ENCODE measurements at regions not wholly inside any gene's neighbourhood (a gene's known extent, or its start where the extent isn't known, plus 50 kb on each side); places are given as distances from the start of the nearest gene placed in this dataset.

GRCh38 chr9:32171339-32171738 lies 213.1 kb upstream of the ACO1 start:
- Histone ChIP-seq H2BK20ac (ENCODE audit: low read length) (no peak overlapping the region), H4K5ac (ENCODE audit: insufficient read length, low read depth, low read length) (no peak overlapping the region), H3K14ac (ENCODE audit: insufficient read length) (no peak overlapping the region), H3K4me3 (ENCODE audit: extremely low read depth in 1 of 4, insufficient read depth in 2 of 4, low read depth in 3 of 4, low read length in 4 of 4) (no peak overlapping the region), H3K4ac (replicated peaks; ENCODE audit: insufficient read length, low read depth, low read length) (no peak overlapping the region), H3K23ac (ENCODE audit: insufficient read length) (no peak overlapping the region), H3K27me3 (replicated peaks in 1 of 4; ENCODE audit: control insufficient read depth in 3 of 4, extremely low read depth in 1 of 4, insufficient read depth in 3 of 4, low read length in 3 of 4) (no peaks in the 10 kb centered on the region), H2BK5ac (ENCODE audit: low read depth, low read length) (no peak overlapping the region), H3K9ac (replicated peaks in 1 of 4; ENCODE audit: extremely low read depth in 1 of 4, low read depth in 3 of 4, low read length in 3 of 4) (no peak overlapping the region), H4K20me1 (replicated peaks in 1 of 2; ENCODE audit: control insufficient read depth in 1 of 2, insufficient read depth in 2 of 2, low read length in 2 of 2) (no peaks in the 10 kb centered on the region), H2AFZ (ENCODE audit: low read length) (no peak overlapping the region), H2BK120ac (replicated peaks; ENCODE audit: low read depth, low read length) (no peak overlapping the region), H4K91ac (replicated peaks; ENCODE audit: insufficient read length, low read length) (no peak overlapping the region), H2BK15ac (ENCODE audit: low read length) (no peak overlapping the region), H3K79me1 (ENCODE audit: low read depth, low read length) (no peaks in the 10 kb centered on the region), H3K4me2 (ENCODE audit: insufficient read depth in 1 of 2, low read depth in 2 of 2, low read length in 2 of 2) (no peak overlapping the region), H2BK12ac (ENCODE audit: low read depth, low read length) (no peak overlapping the region), H4K8ac (ENCODE audit: extremely low read depth, insufficient read depth, low read length) (no peak overlapping the region), H3K23me2 (ENCODE audit: low read depth, low read length) (no peaks in the 10 kb centered on the region), H3K9me3 (ENCODE audit: insufficient read depth in 2 of 2, low read depth in 1 of 2, low read length in 1 of 2) (no peaks in the 10 kb centered on the region), H3K56ac (replicated peaks; ENCODE audit: insufficient read length, low read depth, low read length) (no peak overlapping the region), H3K36me3 (ENCODE audit: control insufficient read depth in 2 of 4, insufficient read depth in 4 of 4, low read length in 3 of 4) (no peaks in the 10 kb centered on the region), H3K27ac (ENCODE audit: low read depth, low read length) (no peak overlapping the region), H3K4me1 (replicated peaks in 1 of 4; ENCODE audit: control insufficient read depth in 3 of 4, insufficient read depth in 4 of 4, low read length in 3 of 4) (no peaks in the 10 kb centered on the region), H3K79me2 (ENCODE audit: control insufficient read depth in 1 of 2, insufficient read depth in 2 of 2, low read length in 2 of 2) (no peaks in the 10 kb centered on the region), H2AK5ac (ENCODE audit: low read depth, low read length) (no peak overlapping the region), H3K18ac (ENCODE audit: extremely low read depth, low read length) (no peak overlapping the region)
- ChIA-PET POLR2A (ENCODE audit: partially characterized antibody) (no interaction called here), CTCF (ENCODE audit: partially characterized antibody) (interaction anchor here (0.7 to 2.2 kb wide), 4 partner anchors 23 to 208 kb away, joined by 3 to 6 read pairs (median 4); no protein-coding TSS in a partner anchor)
- WGBS, 2 experiments (ENCODE audit: extremely low coverage in 1 of 2, insufficient coverage in 1 of 2, insufficient read length in 1 of 2, insufficient replicate concordance in 2 of 2, low coverage in 1 of 2, low lambda C conversion rate in 2 of 2, missing lambda C conversion rate in 1 of 2), result 84% methylated on average over 3 of the region's 3 CpGs; no CpG with 5 or more reads in 1 of the 2 experiments
- DNase-seq (ENCODE audit: low read depth in 1 of 2, low spot score in 2 of 2), result no peak
- no peak for FAIRE-seq
- TF ChIP-seq TEAD4 (IDR thresholded peaks at IDR 0.05; ENCODE audit: low read depth, low read length), result no peak
- no peak for TF ChIP-seq PHF8 (conservative IDR thresholded peaks at IDR 0.05; ENCODE audit: low read depth, low read length)
